ENCODE measurements at regions not wholly inside any gene's neighbourhood (a gene's known extent, or its start where the extent isn't known, plus 50 kb on each side); places are given as distances from the start of the nearest gene placed in this dataset.

DNA sequence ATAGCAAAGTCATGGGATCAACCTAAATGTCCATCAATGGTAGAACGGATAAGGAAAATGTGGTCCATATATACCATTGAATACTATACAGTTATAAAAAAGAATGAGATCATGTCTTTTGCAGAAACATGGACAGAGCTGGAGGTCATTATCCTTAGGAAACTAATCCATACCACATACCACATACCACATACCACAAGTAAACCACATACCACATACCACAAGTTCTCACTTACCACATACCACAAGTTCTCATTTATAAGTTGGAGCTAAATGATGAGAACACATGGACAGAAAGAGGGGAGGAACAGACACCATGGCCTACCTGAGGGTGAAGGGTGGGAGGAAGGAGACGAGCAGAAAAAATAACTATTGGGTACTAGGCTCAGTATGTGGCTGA lies 154.6 kb upstream of the GHR start:
- H3K27ac ChIP-seq: no peak overlapping the region
- TF ChIP-seq, protein P1, sequence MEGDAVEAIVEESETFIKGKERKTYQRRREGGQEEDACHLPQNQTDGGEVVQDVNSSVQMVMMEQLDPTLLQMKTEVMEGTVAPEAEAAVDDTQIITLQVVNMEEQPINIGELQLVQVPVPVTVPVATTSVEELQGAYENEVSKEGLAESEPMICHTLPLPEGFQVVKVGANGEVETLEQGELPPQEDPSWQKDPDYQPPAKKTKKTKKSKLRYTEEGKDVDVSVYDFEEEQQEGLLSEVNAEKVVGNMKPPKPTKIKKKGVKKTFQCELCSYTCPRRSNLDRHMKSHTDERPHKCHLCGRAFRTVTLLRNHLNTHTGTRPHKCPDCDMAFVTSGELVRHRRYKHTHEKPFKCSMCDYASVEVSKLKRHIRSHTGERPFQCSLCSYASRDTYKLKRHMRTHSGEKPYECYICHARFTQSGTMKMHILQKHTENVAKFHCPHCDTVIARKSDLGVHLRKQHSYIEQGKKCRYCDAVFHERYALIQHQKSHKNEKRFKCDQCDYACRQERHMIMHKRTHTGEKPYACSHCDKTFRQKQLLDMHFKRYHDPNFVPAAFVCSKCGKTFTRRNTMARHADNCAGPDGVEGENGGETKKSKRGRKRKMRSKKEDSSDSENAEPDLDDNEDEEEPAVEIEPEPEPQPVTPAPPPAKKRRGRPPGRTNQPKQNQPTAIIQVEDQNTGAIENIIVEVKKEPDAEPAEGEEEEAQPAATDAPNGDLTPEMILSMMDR (IDR thresholded peaks at IDR 0.05): no peak
- TF ChIP-seq ZFX (IDR thresholded peaks at IDR 0.05; ENCODE audit: borderline replicate concordance): no peak

DNA sequence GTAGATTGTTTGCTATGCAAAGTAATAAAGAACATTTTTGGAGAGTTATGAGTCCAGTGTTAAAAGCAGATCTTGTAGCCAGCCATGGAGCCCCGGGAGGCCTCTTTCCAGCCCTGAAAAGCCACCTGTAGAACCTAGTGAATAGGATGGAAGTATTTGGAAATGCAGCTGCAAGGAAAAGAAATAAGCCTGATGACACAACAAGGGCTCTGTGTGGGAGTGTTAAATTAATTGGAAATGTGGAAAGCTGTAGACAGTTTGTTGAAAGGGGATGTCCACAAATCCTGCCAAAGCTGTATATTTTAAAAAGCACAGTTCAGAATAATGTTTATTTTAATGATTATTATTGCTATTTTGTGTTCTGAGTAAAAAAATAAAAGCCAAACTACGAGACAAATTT lies 152.5 kb upstream of the GHR start:
- H3K27ac ChIP-seq: no peak overlapping the region
- no peak for TF ChIP-seq ZFX (IDR thresholded peaks at IDR 0.05; ENCODE audit: borderline replicate concordance)
- TF ChIP-seq, protein P1 (IDR thresholded peaks at IDR 0.05): no peak

DNA sequence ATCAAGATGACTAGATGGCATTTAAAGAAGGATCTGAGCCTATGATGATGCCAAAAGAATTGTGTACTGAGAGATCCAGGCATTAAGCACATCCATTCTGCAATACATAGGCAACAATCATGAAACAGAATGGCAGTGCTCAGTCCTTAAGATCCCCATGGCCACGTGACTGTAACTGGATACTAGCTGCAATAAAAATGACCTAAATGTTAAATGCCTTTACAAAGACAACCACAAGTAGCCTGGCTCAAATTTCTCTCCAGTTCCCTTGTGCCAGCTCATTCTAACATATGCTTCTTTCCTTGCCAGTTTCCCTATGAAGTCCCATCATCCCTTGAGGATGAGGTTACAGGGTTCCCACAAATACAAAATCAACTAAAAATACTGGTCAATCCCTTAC lies 148.3 kb upstream of the GHR start:
- TF ChIP-seq, protein P1 (IDR thresholded peaks at IDR 0.05): no peak
- no peak for TF ChIP-seq ZFX (IDR thresholded peaks at IDR 0.05; ENCODE audit: borderline replicate concordance)
- H3K27ac ChIP-seq: no peak overlapping the region

DNA sequence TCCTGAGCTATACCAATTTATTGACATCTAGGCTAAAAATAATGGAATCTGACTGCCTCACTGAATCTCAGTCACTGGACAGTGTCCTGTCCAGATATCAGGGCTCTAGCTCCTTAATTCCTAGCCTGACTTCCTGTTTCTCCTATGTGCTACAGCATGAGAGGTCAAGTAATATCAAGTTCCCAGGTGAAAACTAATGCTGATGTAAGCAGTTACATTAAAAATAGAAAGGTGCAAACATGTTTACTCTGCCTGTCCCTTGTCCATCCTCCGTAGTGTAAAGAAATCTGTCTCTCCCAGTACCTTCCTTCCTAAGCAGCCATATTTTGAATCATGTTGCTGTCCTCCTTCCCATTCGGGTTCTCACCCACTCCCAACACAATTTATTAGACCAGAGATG lies 145.9 kb upstream of the GHR start:
- H3K27ac ChIP-seq: no peak overlapping the region
- no peak for TF ChIP-seq ZFX (IDR thresholded peaks at IDR 0.05; ENCODE audit: borderline replicate concordance)
- TF ChIP-seq, protein P1 (IDR thresholded peaks at IDR 0.05): no peak

DNA sequence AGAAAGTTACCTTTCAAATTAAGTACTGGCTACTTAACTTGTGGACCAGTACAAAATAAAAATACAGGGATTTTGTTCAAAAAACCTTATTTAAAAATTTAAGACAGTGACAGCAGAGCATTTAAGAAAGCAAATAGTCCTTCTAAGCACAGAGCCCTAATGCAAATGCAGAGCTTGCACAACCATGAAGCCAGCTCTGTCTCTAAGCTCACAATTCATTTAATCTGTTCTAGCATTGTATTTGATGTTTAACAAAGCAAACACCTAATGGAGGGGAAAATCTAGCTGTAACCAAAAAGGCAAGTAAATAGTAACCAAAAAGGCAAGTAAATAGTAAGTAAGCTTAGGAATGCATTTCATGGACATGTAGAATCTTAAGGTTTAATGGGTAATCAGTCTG lies 138.7 kb upstream of the GHR start:
- TF ChIP-seq, protein P1 (IDR thresholded peaks at IDR 0.05): no peak
- no peak for TF ChIP-seq ZFX (IDR thresholded peaks at IDR 0.05; ENCODE audit: borderline replicate concordance)

DNA sequence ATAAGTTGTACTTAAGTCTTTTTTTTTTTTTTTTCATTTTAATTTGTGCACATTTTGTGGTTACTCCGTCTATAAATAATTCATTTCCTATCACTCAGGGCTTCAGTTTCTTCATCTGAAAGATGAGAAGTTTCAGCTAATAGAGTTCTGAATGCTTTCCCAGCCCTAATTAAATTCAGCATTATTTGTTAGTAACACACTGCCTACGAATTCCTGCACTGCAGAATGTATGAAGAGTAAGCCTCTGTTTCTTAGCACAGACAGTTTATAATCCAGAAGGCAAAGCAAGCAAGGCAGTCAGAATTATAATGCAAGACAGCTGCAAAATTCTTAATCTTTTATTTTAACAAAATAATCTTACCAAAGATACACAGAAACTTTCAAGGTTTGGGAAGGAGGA lies 138.0 kb upstream of the GHR start:
- H3K27ac ChIP-seq: no peak overlapping the region
- no peak for TF ChIP-seq ZFX (IDR thresholded peaks at IDR 0.05; ENCODE audit: borderline replicate concordance)
- TF ChIP-seq, protein P1 (IDR thresholded peaks at IDR 0.05): no peak

More for the DNA sequence above, 138.7 kb upstream of the GHR start:
- H3K27ac ChIP-seq: no peak overlapping the region

DNA sequence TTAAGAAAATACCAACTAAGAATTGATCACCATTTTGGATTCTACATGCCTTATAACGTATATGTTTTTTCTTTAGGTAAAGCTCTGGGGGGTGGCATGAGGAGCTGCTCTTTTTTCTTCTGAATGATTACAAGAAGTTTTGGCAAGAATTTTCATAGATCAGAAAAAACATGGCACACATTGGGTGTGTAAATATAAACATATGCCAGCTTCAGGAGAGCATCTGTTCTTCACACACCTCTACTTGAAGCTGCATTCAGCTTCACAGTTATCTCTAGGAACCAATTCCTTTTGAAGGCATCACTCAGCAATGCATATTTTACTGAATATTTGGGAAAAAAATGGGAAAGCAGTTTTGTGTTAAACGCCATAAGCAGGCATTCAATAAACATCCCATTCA lies 122.7 kb upstream of the GHR start:
- no peak overlapping the region for H3K27ac ChIP-seq
- TF ChIP-seq, protein P1 (IDR thresholded peaks at IDR 0.05): no peak
- TF ChIP-seq ZFX (IDR thresholded peaks at IDR 0.05; ENCODE audit: borderline replicate concordance): no peak
